Brain microvascular endothelial cell (primary cell): ENCODE measurements at regions not wholly inside any gene's neighbourhood (a gene's known extent, or its start where the extent isn't known, plus 50 kb on each side); places are given as distances from the start of the nearest gene placed in this dataset.
A peak's percentile ranks its signal among the peaks of the same experiment; 100 is the strongest.

Experiments
- DNase-seq: peaks from one replicate; pipeline ENCODE4 v3.0.0-alpha.2; 2020
- H3K27ac ChIP-seq: fragments of 250-450 bp; sonication (Bioruptor Pico); 2 replicates; pipeline ENCODE4 v1.5.1; 2020; ENCODE audit warnings: mild to moderate bottlenecking, moderate library complexity
- H3K27me3 ChIP-seq: fragments of 250-450 bp; sonication (Bioruptor Pico); replicated peaks from 2 replicates; pipeline ENCODE4 v1.5.1; 2020; ENCODE audit warnings: mild to moderate bottlenecking
- H3K36me3 ChIP-seq: fragments of 250-450 bp; sonication (Bioruptor Pico); replicated peaks from 2 replicates; pipeline ENCODE4 v1.5.1; 2020; ENCODE audit warnings: mild to moderate bottlenecking
- H3K4me3 ChIP-seq: 2 replicates; pipeline ENCODE4 v1.5.1; 2011; ENCODE audit warnings: low read depth, mild to moderate bottlenecking, control low read depth, low read length, moderate library complexity
- CTCF ChIP-seq: IDR thresholded peaks from 2 replicates; pipeline ENCODE4 v1.5.1; 2011; ENCODE audit warnings: low read depth, mild to moderate bottlenecking, moderate library complexity, low read length, control low read depth, inconsistent platforms; ENCODE audit errors: missing control alignments
- in situ Hi-C: cut with HindIII; loops from 2 replicates; pipeline ENCODE4 v1.10.0; 2017; ENCODE audit warnings: low sequenced_read_pairs, low pct_ligation_motif_present

GRCh38 chr11:109027851-109028250 is 363.0 kb downstream of the DDX10 start:
- no peak for DNase-seq
- H3K27ac ChIP-seq, result no peak overlapping the region
- in situ Hi-C loops, result no loop called here
- H3K27me3 ChIP-seq, result no peaks in the 10 kb centered on the region
- H3K4me3 ChIP-seq, result no peak overlapping the region
- no peaks in the 10 kb centered on the region for H3K36me3 ChIP-seq
- no peak for TF ChIP-seq CTCF

GRCh38 chr11:109029927-109030326 is 365.1 kb downstream of the DDX10 start:
- H3K36me3 ChIP-seq, result no peaks in the 10 kb centered on the region
- no peak overlapping the region for H3K4me3 ChIP-seq
- in situ Hi-C loops, result no loop called here
- H3K27ac ChIP-seq, result no peak overlapping the region
- TF ChIP-seq CTCF, result no peak
- no peak for DNase-seq
- no peaks in the 10 kb centered on the region for H3K27me3 ChIP-seq

GRCh38 chr11:109033627-109034338 is 368.9 kb downstream of the DDX10 start:
- H3K36me3 ChIP-seq, result no peaks in the 10 kb centered on the region
- in situ Hi-C loops, result no loop called here
- TF ChIP-seq CTCF, result no peak
- H3K4me3 ChIP-seq, result no peak overlapping the region
- peak overlapping the region; percentile 90 for H3K27ac ChIP-seq
- H3K27me3 ChIP-seq, result no peaks in the 10 kb centered on the region
- peak; percentile 93 for DNase-seq

GRCh38 chr11:109034339-109034696 is 369.4 kb downstream of the DDX10 start:
- Histone ChIP-seq H3K27ac (peak overlapping the region; percentile 90), H3K27me3 (no peaks in the 10 kb centered on the region), H3K36me3 (no peaks in the 10 kb centered on the region), H3K4me3 (no peak overlapping the region)
- in situ Hi-C loops, result no loop called here
- DNase-seq, result peak; percentile 85
- TF ChIP-seq CTCF, result no peak

GRCh38 chr11:109035284-109035683 is 370.4 kb downstream of the DDX10 start:
- H3K27ac ChIP-seq, result no peak overlapping the region
- H3K4me3 ChIP-seq, result no peak overlapping the region
- no peaks in the 10 kb centered on the region for H3K27me3 ChIP-seq
- no peaks in the 10 kb centered on the region for H3K36me3 ChIP-seq
- in situ Hi-C loops, result no loop called here
- no peak for TF ChIP-seq CTCF
- no peak for DNase-seq

GRCh38 chr11:109036011-109036410 is 371.1 kb downstream of the DDX10 start:
- in situ Hi-C loops, result no loop called here
- no peak for DNase-seq

More at GRCh38 chr11:109036011-109036410, 371.1 kb downstream of the DDX10 start:
- Histone ChIP-seq H3K27me3 (no peaks in the 10 kb centered on the region), H3K36me3 (no peaks in the 10 kb centered on the region), H3K27ac (no peak overlapping the region), H3K4me3 (no peak overlapping the region)
- no peak for TF ChIP-seq CTCF
